ENCODE measurements at regions not wholly inside any gene's neighbourhood (a gene's known extent, or its start where the extent isn't known, plus 50 kb on each side); places are given as distances from the start of the nearest gene placed in this dataset.

GRCh38 chr4:100083289-100083688, 107.0 kb downstream of the DDIT4L start:
- no peak overlapping the region for H3K27ac ChIP-seq
- no peak for TF ChIP-seq CTCF (IDR thresholded peaks at IDR 0.05)
- H3K36me3 ChIP-seq (ENCODE audit: insufficient read depth in 1 of 2, low read depth in 1 of 2), result no peaks in the 10 kb centered on the region
- no peaks in the 10 kb centered on the region for H3K9me3 ChIP-seq
- intact Hi-C loops (cut with DNase I), result no loop called here
- H3K4me1 ChIP-seq, result no peaks in the 10 kb centered on the region
- H3K4me3 ChIP-seq, result no peak overlapping the region
- no peak for DNase-seq
- no peaks in the 10 kb centered on the region for H3K27me3 ChIP-seq (ENCODE audit: insufficient read depth in 3 of 3, low read length in 2 of 3)
- no peak for ATAC-seq

GRCh38 chr4:100082852-100083251, 107.4 kb downstream of the DDIT4L start:
- ATAC-seq (no peak), DNase-seq (no peak)
- 86 to 95% (median 93%) methylated on average over 1 of the region's 1 CpG for WGBS, 3 donors
- no peak overlapping the region for H3K27ac ChIP-seq
- no peak for TF ChIP-seq CTCF (IDR thresholded peaks at IDR 0.05)
- no peak overlapping the region for H3K4me3 ChIP-seq
- H3K4me1 ChIP-seq, result no peaks in the 10 kb centered on the region
- intact Hi-C loops (cut with DNase I), result no loop called here
- H3K9me3 ChIP-seq, result no peaks in the 10 kb centered on the region
- H3K36me3 ChIP-seq (ENCODE audit: insufficient read depth in 1 of 2, low read depth in 1 of 2), result no peaks in the 10 kb centered on the region
- no peaks in the 10 kb centered on the region for H3K27me3 ChIP-seq (ENCODE audit: insufficient read depth in 3 of 3, low read length in 2 of 3)

GRCh38 chr4:100081491-100081890, 108.8 kb downstream of the DDIT4L start:
- Histone ChIP-seq H3K4me3 (no peak overlapping the region), H3K27ac (no peak overlapping the region), H3K36me3 (ENCODE audit: insufficient read depth in 1 of 2, low read depth in 1 of 2) (no peaks in the 10 kb centered on the region), H3K27me3 (ENCODE audit: insufficient read depth in 3 of 3, low read length in 2 of 3) (no peaks in the 10 kb centered on the region), H3K4me1 (no peaks in the 10 kb centered on the region), H3K9me3 (no peaks in the 10 kb centered on the region)
- WGBS, 3 donors, result 69 to 72% (median 71%) methylated on average over 1 of the region's 1 CpG
- no peak for DNase-seq
- intact Hi-C loops (cut with DNase I), result no loop called here
- TF ChIP-seq CTCF (IDR thresholded peaks at IDR 0.05), result no peak
- ATAC-seq, result no peak

- H3K4me1 ChIP-seq, result no peaks in the 10 kb centered on the region
- H3K27me3 ChIP-seq (ENCODE audit: insufficient read depth in 3 of 3, low read length in 2 of 3), result peaks cover 0 to 2% (median 0%) of the 10 kb centered on the region in 3 donors
- no peak overlapping the region for H3K4me3 ChIP-seq
- intact Hi-C loops (cut with DNase I), result no loop called here
- no peak for DNase-seq
- no peak overlapping the region for H3K27ac ChIP-seq
- no peak for TF ChIP-seq CTCF (IDR thresholded peaks at IDR 0.05)
- H3K36me3 ChIP-seq (ENCODE audit: insufficient read depth in 1 of 2, low read depth in 1 of 2), result no peaks in the 10 kb centered on the region
- 77 to 89% (median 85%) methylated on average over 3 of the region's 3 CpGs for WGBS, 3 donors
- H3K9me3 ChIP-seq, result no peaks in the 10 kb centered on the region
- no peak for ATAC-seq
These were observed 111.0 kb downstream of the DDIT4L start for GRCh38 chr4:100079264-100079663.

- Histone ChIP-seq H3K36me3 (ENCODE audit: insufficient read depth in 1 of 2, low read depth in 1 of 2) (no peaks in the 10 kb centered on the region), H3K27me3 (ENCODE audit: insufficient read depth in 3 of 3, low read length in 2 of 3) (peaks cover 0 to 6% (median 0%) of the 10 kb centered on the region in 3 donors), H3K4me1 (no peaks in the 10 kb centered on the region), H3K27ac (no peak overlapping the region), H3K4me3 (no peak overlapping the region), H3K9me3 (no peaks in the 10 kb centered on the region)
- TF ChIP-seq CTCF (IDR thresholded peaks at IDR 0.05), result no peak
- intact Hi-C loops (cut with DNase I), result no loop called here
- no peak for ATAC-seq
- no peak for DNase-seq
These were observed 113.5 kb downstream of the DDIT4L start for GRCh38 chr4:100076753-100077152.

Data from psoas muscle (tissue), 7 donors.